ENCODE measurements at regions not wholly inside any gene's neighbourhood (a gene's known extent, or its start where the extent isn't known, plus 50 kb on each side); places are given as distances from the start of the nearest gene placed in this dataset.
"Not testable (repeated sequence)": the region's sequence is repeated elsewhere in the genome, so short reads cannot be mapped to it uniquely, and the experiment has no call there.

GRCh38 chr19:13672480-13673175 is 91.7 kb upstream of the MRI1 start:
- peak overlapping the region; percentile 26 for H3K27ac Mint-ChIP-seq
- not testable (repeated sequence) for H3K27me3 Mint-ChIP-seq (ENCODE audit: low read depth); H3K36me3 Mint-ChIP-seq (ENCODE audit: low read depth); H3K4me1 Mint-ChIP-seq (ENCODE audit: low read depth); H3K4me3 Mint-ChIP-seq
- H3K9me3 Mint-ChIP-seq = peaks cover 16% of the 10 kb centered on the region

DNA sequence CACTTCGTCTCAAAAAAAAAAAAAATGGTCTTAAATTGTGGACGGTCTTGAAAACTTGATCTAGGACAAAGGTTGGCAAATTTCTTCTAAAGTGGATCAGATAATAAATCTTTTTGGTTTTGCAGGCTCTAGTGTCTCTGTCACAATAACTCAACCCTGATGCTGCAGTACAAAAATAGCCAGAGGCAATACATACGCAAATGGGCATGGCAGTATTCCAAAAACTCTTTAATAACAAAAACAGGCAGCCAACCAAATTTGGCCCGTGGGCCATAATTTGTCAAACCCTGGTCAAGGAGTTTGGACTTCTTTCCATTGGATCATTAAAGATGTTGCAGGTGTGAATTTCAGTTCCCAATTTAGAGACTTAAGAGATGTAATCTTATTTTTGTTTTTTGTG is 93.5 kb upstream of the MRI1 start:
- H3K27ac Mint-ChIP-seq = no peak overlapping the region
- H3K4me1 Mint-ChIP-seq (ENCODE audit: low read depth) = no peaks in the 10 kb centered on the region
- no peaks in the 10 kb centered on the region for H3K36me3 Mint-ChIP-seq (ENCODE audit: low read depth)
- H3K9me3 Mint-ChIP-seq = peaks cover 13% of the 10 kb centered on the region
- H3K27me3 Mint-ChIP-seq (ENCODE audit: low read depth) = no peaks in the 10 kb centered on the region
- H3K4me3 Mint-ChIP-seq = no peak overlapping the region

- H3K36me3 Mint-ChIP-seq (ENCODE audit: low read depth) = no peaks in the 10 kb centered on the region
Measured at GRCh38 chr19:13669780-13670355, 94.5 kb upstream of the MRI1 start.

GRCh38 chr19:13668964-13669363 is 95.4 kb upstream of the MRI1 start:
- no peaks in the 10 kb centered on the region for H3K4me1 Mint-ChIP-seq (ENCODE audit: low read depth)
- no peak overlapping the region for H3K4me3 Mint-ChIP-seq
- H3K27ac Mint-ChIP-seq = no peak overlapping the region
- no peaks in the 10 kb centered on the region for H3K36me3 Mint-ChIP-seq (ENCODE audit: low read depth)
- H3K9me3 Mint-ChIP-seq = peaks cover 13% of the 10 kb centered on the region
- no peaks in the 10 kb centered on the region for H3K27me3 Mint-ChIP-seq (ENCODE audit: low read depth)

More at GRCh38 chr19:13669780-13670355, 94.5 kb upstream of the MRI1 start:
- no peaks in the 10 kb centered on the region for H3K27me3 Mint-ChIP-seq (ENCODE audit: low read depth)
- H3K4me1 Mint-ChIP-seq (ENCODE audit: low read depth) = no peaks in the 10 kb centered on the region
- no peak overlapping the region for H3K27ac Mint-ChIP-seq
- H3K9me3 Mint-ChIP-seq = peaks cover 13% of the 10 kb centered on the region
- H3K4me3 Mint-ChIP-seq = no peak overlapping the region

DNA sequence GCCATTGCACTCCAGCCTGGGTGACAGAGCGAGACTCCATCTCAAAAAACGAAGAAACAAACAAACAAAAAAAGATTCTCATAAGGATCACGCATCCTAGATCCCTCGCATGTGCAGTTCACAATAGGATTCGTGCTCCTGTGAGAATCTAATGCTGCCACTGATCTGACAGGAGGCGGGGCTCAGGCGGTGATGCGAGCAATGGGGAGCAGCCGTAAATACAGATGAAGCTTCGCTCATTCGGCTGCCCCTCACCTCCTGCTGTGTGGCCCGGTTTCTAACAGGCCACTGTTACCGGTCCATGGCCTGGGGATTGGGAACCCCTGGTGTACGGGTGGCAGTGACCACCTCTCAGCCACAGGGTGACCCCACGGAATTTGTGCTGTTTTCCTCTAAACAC is 98.2 kb upstream of the MRI1 start:
- Mint-ChIP-seq H3K4me1 (ENCODE audit: low read depth) (no peaks in the 10 kb centered on the region), H3K9me3 (no peaks in the 10 kb centered on the region), H3K27ac (no peak overlapping the region), H3K4me3 (no peak overlapping the region), H3K27me3 (ENCODE audit: low read depth) (no peaks in the 10 kb centered on the region), H3K36me3 (ENCODE audit: low read depth) (no peaks in the 10 kb centered on the region)

DNA sequence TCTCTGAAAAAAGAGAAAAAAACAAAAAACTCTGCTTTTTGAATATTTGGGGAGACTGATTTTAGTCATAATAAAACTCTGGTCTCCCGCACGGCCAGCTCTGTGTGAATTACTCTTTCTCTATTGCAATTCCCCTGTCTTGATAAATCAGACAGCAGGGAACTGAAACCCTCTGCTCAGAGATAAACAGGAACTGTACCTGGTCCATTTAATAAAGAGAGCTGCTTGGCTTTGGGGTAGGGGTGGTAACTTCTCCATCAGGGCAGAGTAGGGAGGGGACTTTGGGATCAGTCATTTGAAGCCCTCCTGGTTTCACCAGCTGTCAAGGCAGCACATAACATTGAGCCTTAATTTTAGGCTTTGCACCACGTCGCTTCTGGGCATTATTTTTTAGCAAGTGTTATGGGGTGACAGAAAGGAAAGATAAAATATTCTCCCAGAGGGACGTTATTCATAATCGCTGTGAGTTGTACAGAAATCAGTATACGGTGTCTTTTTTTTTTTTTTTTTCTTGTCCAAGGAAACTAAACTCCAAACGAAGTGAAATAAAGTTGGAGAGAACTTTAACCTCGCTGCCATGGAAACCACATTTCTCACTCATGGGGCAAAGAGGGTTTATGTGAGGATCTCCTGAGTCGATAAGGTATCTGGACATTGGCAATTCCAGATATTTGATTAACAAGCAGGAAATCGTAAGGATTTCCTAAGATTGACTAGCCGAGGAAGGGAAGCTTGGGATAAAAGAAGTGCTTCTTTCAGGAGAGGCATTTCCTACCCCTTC is 99.0 kb upstream of the MRI1 start:
- no peaks in the 10 kb centered on the region for H3K9me3 Mint-ChIP-seq
- H3K27me3 Mint-ChIP-seq (ENCODE audit: low read depth) = no peaks in the 10 kb centered on the region
- H3K4me1 Mint-ChIP-seq (ENCODE audit: low read depth) = no peaks in the 10 kb centered on the region
- no peaks in the 10 kb centered on the region for H3K36me3 Mint-ChIP-seq (ENCODE audit: low read depth)
- H3K27ac Mint-ChIP-seq = no peak overlapping the region
- H3K4me3 Mint-ChIP-seq = no peak overlapping the region

DNA sequence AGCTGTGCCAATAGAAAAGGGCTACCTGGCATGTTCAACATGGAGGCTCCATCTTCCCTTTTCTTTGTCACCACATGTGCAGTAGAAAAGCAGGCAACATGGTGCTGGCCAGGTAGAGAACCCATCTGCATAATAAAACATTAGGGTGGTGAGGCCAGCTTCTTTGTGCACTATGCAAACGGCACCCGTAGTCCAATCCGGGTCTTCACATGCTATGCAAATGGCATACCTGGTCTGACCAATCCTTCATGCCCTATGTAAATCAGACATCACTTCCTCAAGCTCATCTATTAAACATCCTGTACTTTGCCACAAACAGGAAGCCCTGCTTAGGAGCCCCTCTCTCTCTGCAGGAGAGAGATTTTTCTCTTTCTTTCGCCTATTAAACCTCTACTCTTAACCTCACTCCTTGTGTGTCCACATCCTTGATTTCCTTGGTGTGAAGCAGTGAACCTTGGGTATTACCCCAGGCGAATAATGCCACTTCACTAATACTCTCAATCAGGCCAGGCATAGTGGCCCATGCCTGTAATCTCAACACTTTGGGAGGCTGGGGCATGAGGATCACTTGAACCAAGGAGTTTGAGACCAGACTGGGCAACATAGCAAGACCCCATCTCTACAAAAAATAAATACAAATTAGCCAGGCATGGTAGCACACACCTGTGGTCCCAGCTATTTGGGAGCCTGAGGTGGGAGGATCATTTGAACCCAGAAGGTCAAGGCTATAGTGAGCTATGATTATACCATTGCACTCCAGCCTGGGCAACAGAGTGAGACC is 111.3 kb upstream of the MRI1 start:
- Mint-ChIP-seq H3K9me3 (peaks cover 5% of the 10 kb centered on the region), H3K4me1 (ENCODE audit: low read depth) (peaks cover 2% of the 10 kb centered on the region), H3K27me3 (ENCODE audit: low read depth) (no peaks in the 10 kb centered on the region), H3K4me3 (no peak overlapping the region), H3K27ac (no peak overlapping the region), H3K36me3 (ENCODE audit: low read depth) (no peaks in the 10 kb centered on the region)

DNA sequence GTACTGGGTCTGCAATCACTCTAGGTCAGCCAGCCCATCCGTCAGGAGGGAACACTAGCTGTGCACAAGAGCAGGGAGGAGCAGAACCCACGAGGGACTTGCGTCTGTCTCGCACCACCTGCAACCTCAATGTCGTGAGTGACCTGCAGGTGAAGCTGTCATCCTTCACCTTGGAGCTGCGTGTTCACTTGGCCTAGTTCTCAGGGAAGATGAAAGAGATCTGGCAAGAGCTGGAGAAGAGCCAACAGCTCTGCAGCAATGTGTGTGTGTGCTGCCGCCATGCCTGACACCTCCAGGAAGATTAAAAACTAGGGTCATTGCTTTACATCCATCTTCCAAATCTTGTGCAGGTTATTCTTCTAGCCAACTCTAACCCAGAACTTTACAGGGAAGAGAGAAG is 117.6 kb upstream of the MRI1 start:
- no peak overlapping the region for H3K4me3 Mint-ChIP-seq
- H3K27ac Mint-ChIP-seq = no peak overlapping the region

DNA sequence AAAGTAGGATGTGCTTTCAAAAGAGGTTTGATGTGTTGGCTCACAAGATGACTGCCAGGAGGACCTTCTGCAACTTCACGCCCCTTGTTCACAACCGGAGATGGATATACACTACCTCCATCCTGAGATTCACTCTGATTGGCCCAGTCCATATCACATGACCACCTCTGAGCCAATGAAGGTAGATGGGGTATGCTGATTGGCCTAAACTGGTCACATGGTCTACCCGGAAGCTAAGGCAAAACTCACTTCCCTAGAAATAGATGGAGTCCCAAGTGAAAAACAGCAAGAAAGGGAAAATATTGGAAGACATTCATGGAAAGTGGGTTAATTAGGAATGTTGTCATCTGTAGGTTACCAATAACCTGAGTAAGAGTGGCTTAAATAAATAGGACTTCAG is 119.7 kb upstream of the MRI1 start:
- H3K4me1 Mint-ChIP-seq (ENCODE audit: low read depth) = no peaks in the 10 kb centered on the region
- H3K4me3 Mint-ChIP-seq = no peak overlapping the region
- no peak overlapping the region for H3K27ac Mint-ChIP-seq
- H3K36me3 Mint-ChIP-seq (ENCODE audit: low read depth) = no peaks in the 10 kb centered on the region
- H3K9me3 Mint-ChIP-seq = peaks cover 5% of the 10 kb centered on the region
- H3K27me3 Mint-ChIP-seq (ENCODE audit: low read depth) = no peaks in the 10 kb centered on the region

More for the DNA sequence above, 117.6 kb upstream of the MRI1 start:
- peaks cover 5% of the 10 kb centered on the region for H3K9me3 Mint-ChIP-seq
- H3K4me1 Mint-ChIP-seq (ENCODE audit: low read depth) = no peaks in the 10 kb centered on the region
- H3K36me3 Mint-ChIP-seq (ENCODE audit: low read depth) = no peaks in the 10 kb centered on the region
- H3K27me3 Mint-ChIP-seq (ENCODE audit: low read depth) = no peaks in the 10 kb centered on the region

GRCh38 chr19:13640611-13641010 is 123.7 kb upstream of the MRI1 start:
- Mint-ChIP-seq H3K27ac (no peak overlapping the region), H3K36me3 (ENCODE audit: low read depth) (no peaks in the 10 kb centered on the region), H3K27me3 (ENCODE audit: low read depth) (no peaks in the 10 kb centered on the region), H3K9me3 (peaks cover 5% of the 10 kb centered on the region), H3K4me1 (ENCODE audit: low read depth) (no peaks in the 10 kb centered on the region), H3K4me3 (no peak overlapping the region)

DNA sequence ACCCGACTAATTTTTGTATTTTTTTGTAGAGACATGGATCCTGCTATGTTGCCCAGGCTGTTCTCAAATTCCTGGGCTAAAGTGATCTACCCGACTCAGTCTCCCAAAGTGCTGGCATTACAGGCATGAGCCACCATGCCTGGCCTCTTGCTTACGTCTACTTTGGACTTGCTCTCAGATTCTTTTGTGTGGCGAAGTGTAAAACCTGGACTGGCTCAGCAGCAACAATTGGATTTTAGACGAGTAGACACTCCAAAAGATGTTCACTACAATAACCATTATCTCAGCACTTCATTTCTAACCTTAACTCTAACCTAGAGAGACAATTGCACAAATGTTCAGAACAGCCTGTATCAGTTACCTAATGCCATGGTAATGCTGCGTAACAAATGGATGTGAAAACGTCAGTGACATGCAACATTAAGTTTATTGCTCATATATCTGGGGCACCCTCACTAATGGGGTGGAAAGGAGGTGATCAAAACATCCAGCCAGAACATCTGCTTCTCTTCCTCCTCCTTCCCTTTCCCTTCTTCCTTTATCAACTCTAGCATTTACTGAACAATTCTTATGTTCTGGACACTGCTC is 124.9 kb upstream of the MRI1 start:
- Mint-ChIP-seq H3K27me3 (ENCODE audit: low read depth) (no peaks in the 10 kb centered on the region), H3K4me1 (ENCODE audit: low read depth) (no peaks in the 10 kb centered on the region), H3K36me3 (ENCODE audit: low read depth) (no peaks in the 10 kb centered on the region), H3K9me3 (no peaks in the 10 kb centered on the region), H3K27ac (no peak overlapping the region), H3K4me3 (no peak overlapping the region)

DNA sequence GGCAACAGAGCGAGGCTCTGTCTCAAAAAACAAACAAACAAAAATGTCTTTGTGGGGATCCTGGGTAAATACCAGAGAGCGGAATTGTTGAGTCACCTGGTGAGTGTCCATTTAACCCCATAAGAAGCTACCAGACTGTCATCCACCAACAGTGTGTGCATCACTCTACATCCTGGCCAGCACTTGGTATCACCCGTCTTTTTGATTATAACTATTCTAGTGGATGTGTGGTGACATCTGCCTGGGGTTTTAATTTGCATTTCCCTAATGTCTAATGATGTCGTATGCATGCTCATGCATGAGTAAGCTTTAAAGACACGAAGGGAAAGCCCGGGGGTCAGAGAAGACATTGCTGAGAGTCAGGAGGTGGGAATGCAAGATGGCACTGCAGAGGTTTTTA is 126.7 kb upstream of the MRI1 start:
- H3K27me3 Mint-ChIP-seq (ENCODE audit: low read depth) = no peaks in the 10 kb centered on the region
- no peaks in the 10 kb centered on the region for H3K4me1 Mint-ChIP-seq (ENCODE audit: low read depth)
- no peaks in the 10 kb centered on the region for H3K36me3 Mint-ChIP-seq (ENCODE audit: low read depth)
- H3K4me3 Mint-ChIP-seq = no peak overlapping the region
- H3K9me3 Mint-ChIP-seq = no peaks in the 10 kb centered on the region
- no peak overlapping the region for H3K27ac Mint-ChIP-seq

DNA sequence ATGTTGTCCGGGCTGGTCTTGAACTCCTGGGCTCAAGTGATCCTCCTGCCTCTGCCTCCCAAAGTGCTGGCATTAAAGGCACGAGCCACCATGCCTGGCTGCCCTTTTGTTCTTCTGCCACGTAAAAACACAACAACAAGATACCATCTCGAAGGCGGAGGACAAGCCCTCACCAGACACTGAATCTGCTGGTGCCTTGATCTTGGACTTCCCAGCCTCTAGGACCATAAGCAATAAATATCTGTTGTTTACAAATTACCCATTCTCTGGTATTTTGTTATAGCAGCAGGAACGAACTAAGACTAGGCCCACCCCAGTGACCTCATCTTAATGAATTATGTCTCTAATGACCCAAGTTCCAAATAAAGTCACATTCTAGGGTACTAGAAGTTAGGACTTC is 128.4 kb upstream of the CACNA1A start:
- Mint-ChIP-seq H3K36me3 (ENCODE audit: low read depth) (no peaks in the 10 kb centered on the region), H3K4me1 (ENCODE audit: low read depth) (no peaks in the 10 kb centered on the region), H3K27ac (no peak overlapping the region), H3K4me3 (no peak overlapping the region), H3K27me3 (ENCODE audit: low read depth) (no peaks in the 10 kb centered on the region), H3K9me3 (no peaks in the 10 kb centered on the region)

DNA sequence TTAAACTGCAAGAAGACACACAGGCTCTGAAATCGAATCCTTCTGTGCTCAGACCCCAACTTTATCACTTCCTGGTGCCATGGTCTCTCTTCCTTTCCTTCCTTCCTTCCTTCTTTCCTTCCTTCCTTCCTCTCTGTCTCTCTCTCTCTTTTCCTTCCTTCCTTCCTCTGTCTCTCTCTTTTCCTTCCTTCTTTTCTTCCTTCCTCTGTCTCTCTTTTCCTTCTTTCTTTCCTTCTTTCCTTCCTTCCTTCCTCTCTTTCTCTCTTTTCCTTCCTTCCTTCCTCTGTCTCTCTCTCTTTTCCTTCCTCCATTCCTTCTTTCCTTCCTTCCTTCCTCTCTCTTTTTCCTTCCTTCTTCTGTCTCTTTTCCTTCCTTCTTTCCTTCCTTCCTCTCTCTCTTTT is 127.2 kb upstream of the CACNA1A start:
- Mint-ChIP-seq H3K36me3 (ENCODE audit: low read depth) (no peaks in the 10 kb centered on the region), H3K4me3 (no peak overlapping the region), H3K27me3 (ENCODE audit: low read depth) (no peaks in the 10 kb centered on the region), H3K27ac (no peak overlapping the region), H3K4me1 (ENCODE audit: low read depth) (no peaks in the 10 kb centered on the region), H3K9me3 (no peaks in the 10 kb centered on the region)

Data from T-helper 1 cell treated with Interleukin-12 subunit alpha and Interleukin-12 subunit beta and Interleukin-4 antibody, amounts not matched to agents 30 μg/mL and 1 μg/mL, for 36 hours (primary cell).